ENCODE measurements at regions not wholly inside any gene's neighbourhood (a gene's known extent, or its start where the extent isn't known, plus 50 kb on each side); places are given as distances from the start of the nearest gene placed in this dataset.

- Histone ChIP-seq H3K4me1 (ENCODE audit: control insufficient read depth in 2 of 2, insufficient read depth in 2 of 2, low read length in 2 of 2) (no peaks in the 10 kb centered on the region), H4K20me1 (ENCODE audit: control insufficient read depth, insufficient read depth, low read length, poor library complexity, severe bottlenecking) (no peaks in the 10 kb centered on the region), H3K4me2 (replicated peaks; ENCODE audit: low read depth, low read length, poor library complexity, severe bottlenecking) (no peak overlapping the region), H3K9me3 (ENCODE audit: control extremely low read depth in 1 of 3, control insufficient read depth in 2 of 3, insufficient read depth in 1 of 3, low read length in 2 of 3) (no peaks in the 10 kb centered on the region), H3K79me2 (ENCODE audit: control insufficient read depth, insufficient read depth, low read length) (no peaks in the 10 kb centered on the region), H3K27me3 (replicated peaks in 1 of 4; ENCODE audit: control extremely low read depth in 1 of 4, control insufficient read depth in 3 of 4, insufficient read depth in 4 of 4, low read length in 3 of 4) (peaks cover 0 to 2% (median 0%) of the 10 kb centered on the region in 4 experiments), H3K27ac (ENCODE audit: low read length in 2 of 2) (no peak overlapping the region), H3K9ac (ENCODE audit: low read length) (no peak overlapping the region), H2AFZ (ENCODE audit: insufficient read depth, low read depth, low read length, poor library complexity, severe bottlenecking) (no peak overlapping the region), H3K4me3 (ENCODE audit: control extremely low read depth in 1 of 5, extremely low read depth in 1 of 5, insufficient read depth in 1 of 5, low read depth in 2 of 5, low read length in 4 of 5) (no peak overlapping the region), H3K36me3 (replicated peaks in 1 of 2; ENCODE audit: control extremely low read depth in 1 of 2, control insufficient read depth in 1 of 2, extremely low read depth in 1 of 2, insufficient read depth in 2 of 2, low read length in 1 of 2) (no peaks in the 10 kb centered on the region)
- intact Hi-C loops (cut with micrococcal nuclease) = no loop called here
- H3K9me3 Mint-ChIP-seq (ENCODE audit: insufficient read depth) = no peaks in the 10 kb centered on the region
- ATAC-seq (ENCODE audit: low read depth) (no peak), DNase-seq (no peak)
- CTCF ChIA-PET = no interaction called here
- H3K4me1 Mint-ChIP-seq = no peaks in the 10 kb centered on the region
- H3K4me3 Mint-ChIP-seq = no peak overlapping the region
- peaks cover 22% of the 10 kb centered on the region for H3K27me3 Mint-ChIP-seq
- no peak for TF ChIP-seq EZH2 (IDR thresholded peaks at IDR 0.05; ENCODE audit: borderline replicate concordance, insufficient read depth, low read depth, low read length, poor library complexity, severe bottlenecking)
- no peak for TF ChIP-seq CTCF (IDR thresholded peaks at IDR 0.05)
- POLR2A ChIA-PET = no interaction called here
- no peak overlapping the region for H3K27ac Mint-ChIP-seq
- 100% methylated on average over 1 of the region's 1 CpG for WGBS (ENCODE audit: insufficient coverage)
These were observed 265.4 kb downstream of the TRIB2 start for GRCh38 chr2:12982149-12982584.

- H3K27me3 Mint-ChIP-seq = peaks cover 14% of the 10 kb centered on the region
These were observed 270.5 kb downstream of the TRIB2 start for GRCh38 chr2:12987246-12987645.

More at GRCh38 chr2:12987246-12987645, 270.5 kb downstream of the TRIB2 start:
- Mint-ChIP-seq H3K27ac (no peak overlapping the region), H3K9me3 (ENCODE audit: insufficient read depth) (no peaks in the 10 kb centered on the region), H3K4me1 (no peaks in the 10 kb centered on the region), H3K4me3 (no peak overlapping the region)
- no peaks in the 10 kb centered on the region for H3K9me3 ChIP-seq (ENCODE audit: control extremely low read depth in 1 of 3, control insufficient read depth in 2 of 3, insufficient read depth in 1 of 3, low read length in 2 of 3)
- H3K79me2 ChIP-seq (ENCODE audit: control insufficient read depth, insufficient read depth, low read length) = no peaks in the 10 kb centered on the region
- H4K20me1 ChIP-seq (ENCODE audit: control insufficient read depth, insufficient read depth, low read length, poor library complexity, severe bottlenecking) = no peaks in the 10 kb centered on the region
- no peak overlapping the region for H2AFZ ChIP-seq (ENCODE audit: insufficient read depth, low read depth, low read length, poor library complexity, severe bottlenecking)
- ATAC-seq (ENCODE audit: low read depth) (no peak), DNase-seq (no peak)
- ChIA-PET POLR2A (no interaction called here), CTCF (interaction anchor here (1.5 kb wide), 1 partner anchor 20 kb away, joined by 7 read pairs; no protein-coding TSS in a partner anchor)
- no peak overlapping the region for H3K4me3 ChIP-seq (ENCODE audit: control extremely low read depth in 1 of 5, extremely low read depth in 1 of 5, insufficient read depth in 1 of 5, low read depth in 2 of 5, low read length in 4 of 5)
- no peak overlapping the region for H3K27ac ChIP-seq (ENCODE audit: low read length in 2 of 2)
- intact Hi-C loops (cut with micrococcal nuclease) = no loop called here
- no peaks in the 10 kb centered on the region for H3K4me1 ChIP-seq (ENCODE audit: control insufficient read depth in 2 of 2, insufficient read depth in 2 of 2, low read length in 2 of 2)
- no peaks in the 10 kb centered on the region for H3K36me3 ChIP-seq (replicated peaks in 1 of 2; ENCODE audit: control extremely low read depth in 1 of 2, control insufficient read depth in 1 of 2, extremely low read depth in 1 of 2, insufficient read depth in 2 of 2, low read length in 1 of 2)
- no peak overlapping the region for H3K9ac ChIP-seq (ENCODE audit: low read length)
- no peaks in the 10 kb centered on the region for H3K27me3 ChIP-seq (replicated peaks in 1 of 4; ENCODE audit: control extremely low read depth in 1 of 4, control insufficient read depth in 3 of 4, insufficient read depth in 4 of 4, low read length in 3 of 4)
- no peak overlapping the region for H3K4me2 ChIP-seq (replicated peaks; ENCODE audit: low read depth, low read length, poor library complexity, severe bottlenecking)
- TF ChIP-seq CTCF (IDR thresholded peaks at IDR 0.05) (no peak), EZH2 (IDR thresholded peaks at IDR 0.05; ENCODE audit: borderline replicate concordance, insufficient read depth, low read depth, low read length, poor library complexity, severe bottlenecking) (no peak)

Measured in B cell (primary cell).